ENCODE measurements at regions not wholly inside any gene's neighbourhood (a gene's known extent, or its start where the extent isn't known, plus 50 kb on each side); places are given as distances from the start of the nearest gene placed in this dataset.

GRCh38 chr1:87684713-87685205 lies 356.1 kb downstream of the LMO4 start:
- Histone ChIP-seq H3K4me3 (peak overlapping the region in 3 of 4 donors; percentile 33 to 51 (median 50)), H3K36me3 (no peaks in the 10 kb centered on the region), H3K9me3 (no peaks in the 10 kb centered on the region), H3K4me1 (peaks cover 0 to 19% (median 7%) of the 10 kb centered on the region in 4 donors), H3K27me3 (no peaks in the 10 kb centered on the region), H3K27ac (peak overlapping the region; percentile 52 to 61 (median 58))
- no peak for DNase-seq
- TF ChIP-seq POLR2AphosphoS5 (IDR thresholded peaks at IDR 0.05) (no peak), CTCF (IDR thresholded peaks at IDR 0.05) (no peak), EP300 (IDR thresholded peaks at IDR 0.05) (no peak), POLR2A (IDR thresholded peaks at IDR 0.05) (no peak)
- ATAC-seq (ENCODE audit: low FRiP score in 2 of 2), result peak; percentile 51 to 52
- 42 to 49% methylated on average over 6 of the region's 6 CpGs for WGBS, 2 donors

- H3K4me3 ChIP-seq, result peak overlapping the region in 1 of 4 donors; percentile 51
- no peak for DNase-seq
- H3K4me1 ChIP-seq, result peaks cover 0 to 19% (median 7%) of the 10 kb centered on the region in 4 donors
- no peaks in the 10 kb centered on the region for H3K27me3 ChIP-seq
- no peaks in the 10 kb centered on the region for H3K9me3 ChIP-seq
- no peak for TF ChIP-seq EP300 (IDR thresholded peaks at IDR 0.05)
- TF ChIP-seq POLR2A (IDR thresholded peaks at IDR 0.05), result no peak
- 52 to 61% methylated on average over 16 of the region's 16 CpGs for WGBS, 2 donors
- no peaks in the 10 kb centered on the region for H3K36me3 ChIP-seq
- peak overlapping the region; percentile 4 to 59 (median 55) for H3K27ac ChIP-seq
- no peak for ATAC-seq (ENCODE audit: low FRiP score in 2 of 2)
Measured at GRCh38 chr1:87685311-87686135, 356.8 kb downstream of the LMO4 start.

- Histone ChIP-seq H3K36me3 (no peaks in the 10 kb centered on the region), H3K4me1 (peaks cover 0 to 19% (median 7%) of the 10 kb centered on the region in 4 donors), H3K27me3 (no peaks in the 10 kb centered on the region), H3K4me3 (no peak overlapping the region), H3K27ac (peak overlapping the region in 1 of 4 donors; percentile 30), H3K9me3 (no peaks in the 10 kb centered on the region)
- DNase-seq (no peak), ATAC-seq (ENCODE audit: low FRiP score in 2 of 2) (no peak)
- no peak for TF ChIP-seq POLR2AphosphoS5 (IDR thresholded peaks at IDR 0.05)
- TF ChIP-seq POLR2A (IDR thresholded peaks at IDR 0.05), result no peak
- TF ChIP-seq CTCF (IDR thresholded peaks at IDR 0.05), result no peak
- no peak for TF ChIP-seq EP300 (IDR thresholded peaks at IDR 0.05)
- 68 to 74% methylated on average over 1 of the region's 1 CpG for WGBS, 2 donors
Measured at GRCh38 chr1:87686136-87686495, 357.4 kb downstream of the LMO4 start.

- H3K27ac ChIP-seq, result no peak overlapping the region
- no peaks in the 10 kb centered on the region for H3K27me3 ChIP-seq
- DNase-seq (no peak), ATAC-seq (ENCODE audit: low FRiP score in 2 of 2) (no peak)
- WGBS, 2 donors, result 88 to 92% methylated on average over 1 of the region's 1 CpG
- no peak overlapping the region for H3K4me3 ChIP-seq
- peaks cover 0 to 19% (median 7%) of the 10 kb centered on the region in 4 donors for H3K4me1 ChIP-seq
- TF ChIP-seq CTCF (IDR thresholded peaks at IDR 0.05) (no peak), EP300 (IDR thresholded peaks at IDR 0.05) (no peak), POLR2AphosphoS5 (IDR thresholded peaks at IDR 0.05) (no peak), POLR2A (IDR thresholded peaks at IDR 0.05) (no peak)
- no peaks in the 10 kb centered on the region for H3K9me3 ChIP-seq
- H3K36me3 ChIP-seq, result no peaks in the 10 kb centered on the region
Measured at GRCh38 chr1:87686671-87687070, 358.0 kb downstream of the LMO4 start.

GRCh38 chr1:87688136-87688535 lies 359.5 kb downstream of the LMO4 start:
- H3K27ac ChIP-seq, result no peak overlapping the region
- DNase-seq (no peak), ATAC-seq (ENCODE audit: low FRiP score in 2 of 2) (no peak)
- H3K27me3 ChIP-seq, result no peaks in the 10 kb centered on the region
- H3K9me3 ChIP-seq, result no peaks in the 10 kb centered on the region
- H3K4me3 ChIP-seq, result no peak overlapping the region
- peaks cover 0 to 19% (median 7%) of the 10 kb centered on the region in 4 donors for H3K4me1 ChIP-seq
- WGBS, 2 donors, result 85 to 86% methylated on average over 5 of the region's 5 CpGs
- H3K36me3 ChIP-seq, result no peaks in the 10 kb centered on the region
- TF ChIP-seq POLR2AphosphoS5 (IDR thresholded peaks at IDR 0.05), result no peak
- TF ChIP-seq POLR2A (IDR thresholded peaks at IDR 0.05), result no peak
- TF ChIP-seq EP300 (IDR thresholded peaks at IDR 0.05), result no peak
- no peak for TF ChIP-seq CTCF (IDR thresholded peaks at IDR 0.05)
